ENCODE measurements at regions not wholly inside any gene's neighbourhood (a gene's known extent, or its start where the extent isn't known, plus 50 kb on each side); places are given as distances from the start of the nearest gene placed in this dataset.
"Not testable (repeated sequence)": the region's sequence is repeated elsewhere in the genome, so short reads cannot be mapped to it uniquely, and the experiment has no call there.

DNA sequence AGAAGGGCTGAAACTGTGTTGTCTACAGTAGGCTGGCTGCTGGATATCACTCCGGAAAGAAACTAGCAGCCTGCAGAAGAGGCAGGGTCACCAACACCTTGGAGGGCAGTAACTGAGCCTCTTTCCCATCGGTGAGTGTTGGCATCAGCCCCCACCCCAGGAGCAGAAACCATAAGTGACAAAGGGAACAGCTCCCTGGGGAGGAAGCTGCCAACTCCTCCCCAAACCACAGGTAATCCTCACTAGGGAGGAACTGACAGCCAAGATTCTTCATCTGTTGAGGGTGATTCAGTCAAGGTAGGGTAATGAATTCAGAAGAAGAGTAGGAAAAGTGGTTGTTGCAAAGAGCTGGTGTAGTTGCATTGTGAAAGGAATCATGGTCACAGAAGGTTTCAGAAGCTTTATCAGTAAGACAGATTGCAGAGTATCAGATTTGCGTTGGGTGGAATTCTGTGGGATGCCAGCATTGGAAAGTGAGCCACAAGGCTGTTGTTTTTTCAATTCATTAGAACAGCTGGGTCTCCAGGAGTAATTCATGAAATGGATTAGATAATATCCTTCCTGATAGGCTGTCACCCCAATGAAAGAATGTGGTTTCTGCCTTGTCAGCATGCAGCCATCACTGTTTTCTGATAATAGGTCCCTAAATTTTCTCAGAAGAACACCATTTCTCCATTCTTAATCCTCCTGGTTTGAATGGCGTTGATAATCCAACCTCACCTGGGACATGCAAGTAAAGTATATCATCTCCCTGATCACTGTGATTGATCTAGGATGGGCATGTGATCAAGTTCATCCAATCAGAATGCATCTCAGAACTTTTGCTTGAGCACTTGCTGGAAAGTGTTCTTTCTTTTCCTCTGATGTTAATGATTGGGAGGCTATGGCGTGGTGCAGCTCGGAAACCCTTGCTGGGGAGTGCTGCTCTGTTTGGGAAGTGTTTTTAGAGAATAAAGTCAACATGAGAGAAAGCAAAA, 75.0 kb upstream of the CTBP2 start:
- Histone ChIP-seq H3K9me3 (peaks cover 0 to 23% (median 17%) of the 10 kb centered on the region in 8 donors), H3K4me1 (no peaks in the 10 kb centered on the region), H3K27ac (no peak overlapping the region), H3K36me3 (no peaks in the 10 kb centered on the region), H3K4me3 (no peak overlapping the region), H3K27me3 (replicated peaks in 1 of 7) (peaks cover 0 to 19% (median 0%) of the 10 kb centered on the region in 7 donors)
- intact Hi-C loops (cut with DNase I; ENCODE audit: low total_unique reads), result no loop called here
- 70 to 75% (median 74%) methylated on average over 6 of the region's 6 CpGs for WGBS, 5 donors
- no peak for DNase-seq
- TF ChIP-seq POLR2AphosphoS5 (IDR thresholded peaks at IDR 0.05) (no peak), POLR2A (IDR thresholded peaks at IDR 0.05) (no peak)
- TF ChIP-seq, protein P1, sequence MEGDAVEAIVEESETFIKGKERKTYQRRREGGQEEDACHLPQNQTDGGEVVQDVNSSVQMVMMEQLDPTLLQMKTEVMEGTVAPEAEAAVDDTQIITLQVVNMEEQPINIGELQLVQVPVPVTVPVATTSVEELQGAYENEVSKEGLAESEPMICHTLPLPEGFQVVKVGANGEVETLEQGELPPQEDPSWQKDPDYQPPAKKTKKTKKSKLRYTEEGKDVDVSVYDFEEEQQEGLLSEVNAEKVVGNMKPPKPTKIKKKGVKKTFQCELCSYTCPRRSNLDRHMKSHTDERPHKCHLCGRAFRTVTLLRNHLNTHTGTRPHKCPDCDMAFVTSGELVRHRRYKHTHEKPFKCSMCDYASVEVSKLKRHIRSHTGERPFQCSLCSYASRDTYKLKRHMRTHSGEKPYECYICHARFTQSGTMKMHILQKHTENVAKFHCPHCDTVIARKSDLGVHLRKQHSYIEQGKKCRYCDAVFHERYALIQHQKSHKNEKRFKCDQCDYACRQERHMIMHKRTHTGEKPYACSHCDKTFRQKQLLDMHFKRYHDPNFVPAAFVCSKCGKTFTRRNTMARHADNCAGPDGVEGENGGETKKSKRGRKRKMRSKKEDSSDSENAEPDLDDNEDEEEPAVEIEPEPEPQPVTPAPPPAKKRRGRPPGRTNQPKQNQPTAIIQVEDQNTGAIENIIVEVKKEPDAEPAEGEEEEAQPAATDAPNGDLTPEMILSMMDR (IDR thresholded peaks at IDR 0.05 in 8 of 11, conservative IDR thresholded peaks at IDR 0.05 in 3 of 11), result no peak

DNA sequence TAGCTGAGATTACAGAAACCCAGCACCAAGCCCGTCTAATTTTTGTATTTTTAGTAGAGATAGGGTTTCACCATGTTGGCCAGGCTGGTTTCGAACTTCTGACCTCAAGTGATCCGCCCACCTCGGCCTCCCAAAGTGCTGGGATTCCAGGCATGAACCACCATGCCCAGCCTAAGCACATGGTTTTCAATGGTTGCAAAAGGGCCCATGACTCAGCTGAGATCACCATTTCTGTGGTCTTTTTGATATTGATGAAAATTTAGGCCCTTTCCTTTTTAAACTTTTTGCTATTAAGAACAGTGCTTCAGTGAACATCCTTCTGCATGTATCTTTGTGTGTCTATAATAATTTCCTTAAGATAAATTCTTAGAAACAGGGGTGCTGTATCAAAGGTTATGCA, 74.2 kb upstream of the CTBP2 start:
- H3K27ac ChIP-seq; H3K4me1 ChIP-seq; H3K36me3 ChIP-seq; intact Hi-C loops (cut with DNase I; ENCODE audit: low total_unique reads); H3K4me3 ChIP-seq; DNase-seq: not testable (repeated sequence)
- Histone ChIP-seq H3K9me3 (peaks cover 0 to 23% (median 17%) of the 10 kb centered on the region in 8 donors), H3K27me3 (replicated peaks in 1 of 7) (peaks cover 0 to 18% (median 0%) of the 10 kb centered on the region in 7 donors)
- WGBS, 5 donors, result 66 to 85% (median 81%) methylated on average over 4 of the region's 4 CpGs

DNA sequence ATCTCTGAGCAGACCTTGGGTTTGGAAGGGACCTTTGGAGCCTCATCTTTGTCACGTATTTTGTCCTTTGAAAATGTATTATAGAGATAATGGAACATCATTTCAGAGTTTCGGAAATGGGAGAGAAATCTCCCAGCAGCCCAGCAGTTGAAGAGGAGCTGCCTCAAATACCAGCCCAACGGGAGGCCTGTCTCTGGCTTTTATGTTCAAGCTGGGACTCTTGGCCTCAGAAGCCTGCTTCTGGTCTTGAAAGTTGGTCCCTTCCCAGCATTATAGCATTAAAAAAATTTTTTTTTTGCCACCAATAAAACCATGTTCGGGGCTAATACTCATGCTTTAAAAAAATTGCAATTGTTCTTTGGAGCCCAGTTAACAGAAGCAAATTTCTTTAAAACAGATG, 73.4 kb upstream of the CTBP2 start:
- Histone ChIP-seq H3K36me3 (no peaks in the 10 kb centered on the region), H3K27ac (no peak overlapping the region), H3K9me3 (peaks cover 0 to 16% (median 11%) of the 10 kb centered on the region in 8 donors), H3K4me3 (no peak overlapping the region), H3K27me3 (replicated peaks in 1 of 7) (peaks cover 0 to 18% (median 0%) of the 10 kb centered on the region in 7 donors), H3K4me1 (no peaks in the 10 kb centered on the region)
- TF ChIP-seq, protein P1 (IDR thresholded peaks at IDR 0.05 in 8 of 11, conservative IDR thresholded peaks at IDR 0.05 in 3 of 11), result no peak
- no peak for TF ChIP-seq POLR2AphosphoS5 (IDR thresholded peaks at IDR 0.05)
- TF ChIP-seq POLR2A (IDR thresholded peaks at IDR 0.05), result no peak
- intact Hi-C loops (cut with DNase I; ENCODE audit: low total_unique reads), result no loop called here
- peak; percentile 24 for DNase-seq
- WGBS, 5 donors, result 68 to 95% (median 82%) methylated on average over 4 of the region's 4 CpGs

DNA sequence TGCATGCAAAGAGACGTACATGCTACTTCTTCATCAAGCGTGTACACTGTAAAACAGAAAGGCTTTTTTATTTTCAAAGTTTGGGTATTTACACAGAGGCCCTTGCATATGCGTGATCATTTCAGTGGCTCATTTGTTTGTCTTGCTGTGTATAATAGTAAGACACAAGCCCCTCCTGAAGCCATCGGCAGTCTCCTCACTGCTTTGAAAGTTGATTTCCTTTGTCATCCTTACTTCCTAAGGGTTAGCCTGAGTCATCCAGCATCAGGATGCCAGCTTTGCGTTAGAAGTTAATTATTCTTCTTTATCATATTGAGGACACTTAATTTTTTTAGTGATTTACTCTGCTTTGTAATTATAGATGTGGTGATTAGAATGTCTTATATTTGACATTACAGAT, 72.5 kb upstream of the CTBP2 start:
- 80 to 90% (median 86%) methylated on average over 5 of the region's 5 CpGs for WGBS, 5 donors
- TF ChIP-seq, protein P1 (IDR thresholded peaks at IDR 0.05 in 8 of 11, conservative IDR thresholded peaks at IDR 0.05 in 3 of 11), result no peak
- TF ChIP-seq POLR2A (IDR thresholded peaks at IDR 0.05) (no peak), POLR2AphosphoS5 (IDR thresholded peaks at IDR 0.05) (no peak)

More for the DNA sequence above, 72.5 kb upstream of the CTBP2 start:
- no peaks in the 10 kb centered on the region for H3K4me1 ChIP-seq
- H3K27ac ChIP-seq, result no peak overlapping the region
- intact Hi-C loops (cut with DNase I; ENCODE audit: low total_unique reads), result no loop called here
- H3K27me3 ChIP-seq (replicated peaks in 1 of 7), result peaks cover 0 to 18% (median 0%) of the 10 kb centered on the region in 7 donors
- no peak for DNase-seq
- H3K9me3 ChIP-seq, result peaks cover 0 to 7% (median 2%) of the 10 kb centered on the region in 8 donors
- H3K4me3 ChIP-seq, result no peak overlapping the region
- H3K36me3 ChIP-seq, result no peaks in the 10 kb centered on the region
